ENCODE measurements at regions not wholly inside any gene's neighbourhood (a gene's known extent, or its start where the extent isn't known, plus 50 kb on each side); places are given as distances from the start of the nearest gene placed in this dataset.

DNA sequence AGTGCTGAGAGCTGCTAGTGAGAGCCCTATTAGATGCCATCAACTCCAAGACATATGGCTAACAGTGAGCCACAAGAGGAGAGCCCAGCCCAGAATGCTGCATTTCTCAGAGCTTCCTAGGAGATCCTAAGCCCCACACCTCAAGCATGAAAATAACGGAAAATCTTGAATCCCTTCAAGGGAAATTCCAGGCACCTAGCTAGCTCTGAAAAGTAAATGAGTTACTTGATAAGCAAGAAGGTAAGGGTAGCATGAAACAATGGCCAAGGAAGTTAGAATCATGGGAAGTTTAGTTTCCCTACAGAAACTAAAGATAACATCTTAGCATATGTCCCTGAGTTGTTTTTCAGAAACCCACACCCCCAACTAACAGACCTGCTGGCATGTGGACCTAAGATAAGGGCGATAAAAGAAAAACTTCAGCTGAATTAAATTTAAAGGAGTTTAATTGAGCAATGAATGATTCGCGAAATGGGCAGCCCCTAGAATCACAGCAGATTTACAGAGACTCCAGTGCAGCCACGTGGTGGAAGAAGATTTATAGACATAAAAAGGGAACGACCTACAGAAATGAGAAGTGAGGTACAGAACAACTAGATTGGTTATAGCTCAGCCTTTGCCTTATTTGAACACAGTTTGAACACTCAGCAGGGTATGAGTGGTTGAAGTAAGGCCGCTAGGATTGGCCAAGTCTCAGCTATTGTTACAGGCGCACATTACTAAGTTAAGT is 301.3 kb upstream of the DACH1 start:
- H3K36me3 ChIP-seq (ENCODE audit: control insufficient read depth in 1 of 2, insufficient read depth in 2 of 2, low read length in 2 of 2): no peaks in the 10 kb centered on the region
- no peak overlapping the region for H3K9ac ChIP-seq (ENCODE audit: low read depth in 1 of 2, low read length in 2 of 2)
- H3K4me1 ChIP-seq (ENCODE audit: control insufficient read depth in 1 of 2, insufficient read depth in 2 of 2, low read length in 2 of 2): no peaks in the 10 kb centered on the region
- H3K4me3 ChIP-seq (ENCODE audit: low read depth in 1 of 2, low read length in 2 of 2): no peak overlapping the region
- H3K27ac ChIP-seq (ENCODE audit: low read depth, low read length): no peak overlapping the region
- no peaks in the 10 kb centered on the region for H3K9me3 ChIP-seq (ENCODE audit: control insufficient read depth in 1 of 2, low read length in 2 of 2)
- no peaks in the 10 kb centered on the region for H3K27me3 ChIP-seq (ENCODE audit: control insufficient read depth in 1 of 2, insufficient read depth in 2 of 2, low read length in 2 of 2)

- Histone ChIP-seq H3K27ac (ENCODE audit: low read depth, low read length) (no peak overlapping the region), H3K27me3 (ENCODE audit: control insufficient read depth in 1 of 2, insufficient read depth in 2 of 2, low read length in 2 of 2) (no peaks in the 10 kb centered on the region), H3K9me3 (ENCODE audit: control insufficient read depth in 1 of 2, low read length in 2 of 2) (no peaks in the 10 kb centered on the region), H3K4me1 (ENCODE audit: control insufficient read depth in 1 of 2, insufficient read depth in 2 of 2, low read length in 2 of 2) (no peaks in the 10 kb centered on the region), H3K36me3 (ENCODE audit: control insufficient read depth in 1 of 2, insufficient read depth in 2 of 2, low read length in 2 of 2) (no peaks in the 10 kb centered on the region), H3K9ac (ENCODE audit: low read depth in 1 of 2, low read length in 2 of 2) (no peak overlapping the region), H3K4me3 (ENCODE audit: low read depth in 1 of 2, low read length in 2 of 2) (no peak overlapping the region)
Measured at GRCh38 chr13:72166102-72166650, 299.2 kb upstream of the DACH1 start.

- Histone ChIP-seq H3K9me3 (ENCODE audit: control insufficient read depth in 1 of 2, low read length in 2 of 2) (no peaks in the 10 kb centered on the region), H3K27me3 (ENCODE audit: control insufficient read depth in 1 of 2, insufficient read depth in 2 of 2, low read length in 2 of 2) (no peaks in the 10 kb centered on the region), H3K36me3 (ENCODE audit: control insufficient read depth in 1 of 2, insufficient read depth in 2 of 2, low read length in 2 of 2) (no peaks in the 10 kb centered on the region), H3K4me3 (ENCODE audit: low read depth in 1 of 2, low read length in 2 of 2) (no peak overlapping the region), H3K9ac (ENCODE audit: low read depth in 1 of 2, low read length in 2 of 2) (no peak overlapping the region), H3K4me1 (ENCODE audit: control insufficient read depth in 1 of 2, insufficient read depth in 2 of 2, low read length in 2 of 2) (no peaks in the 10 kb centered on the region), H3K27ac (ENCODE audit: low read depth, low read length) (no peak overlapping the region)
Measured at GRCh38 chr13:72165276-72165675, 298.3 kb upstream of the DACH1 start.

DNA sequence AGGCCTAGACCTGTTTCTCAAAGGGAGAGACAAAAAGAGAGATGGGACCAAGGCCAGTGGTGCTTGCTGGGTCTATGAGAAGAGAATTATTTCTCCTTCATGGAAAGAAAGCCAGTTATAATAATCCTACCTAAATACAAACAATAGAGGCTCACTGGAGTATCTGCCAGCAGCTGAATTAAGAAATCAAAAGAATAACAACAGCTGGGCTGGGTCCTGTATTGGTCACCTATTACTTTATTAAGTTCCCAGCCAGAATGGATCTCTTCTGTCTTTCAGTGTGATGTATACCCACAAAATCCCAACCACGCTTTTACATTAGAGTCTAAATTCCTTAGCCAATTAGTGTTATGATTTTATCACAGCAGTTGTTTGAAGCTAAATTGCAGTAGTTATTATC is 297.8 kb upstream of the DACH1 start:
- no peaks in the 10 kb centered on the region for H3K27me3 ChIP-seq (ENCODE audit: control insufficient read depth in 1 of 2, insufficient read depth in 2 of 2, low read length in 2 of 2)
- no peaks in the 10 kb centered on the region for H3K4me1 ChIP-seq (ENCODE audit: control insufficient read depth in 1 of 2, insufficient read depth in 2 of 2, low read length in 2 of 2)
- no peaks in the 10 kb centered on the region for H3K36me3 ChIP-seq (ENCODE audit: control insufficient read depth in 1 of 2, insufficient read depth in 2 of 2, low read length in 2 of 2)
- H3K9me3 ChIP-seq (ENCODE audit: control insufficient read depth in 1 of 2, low read length in 2 of 2): no peaks in the 10 kb centered on the region
- H3K27ac ChIP-seq (ENCODE audit: low read depth, low read length): no peak overlapping the region
- no peak overlapping the region for H3K9ac ChIP-seq (ENCODE audit: low read depth in 1 of 2, low read length in 2 of 2)
- H3K4me3 ChIP-seq (ENCODE audit: low read depth in 1 of 2, low read length in 2 of 2): no peak overlapping the region

DNA sequence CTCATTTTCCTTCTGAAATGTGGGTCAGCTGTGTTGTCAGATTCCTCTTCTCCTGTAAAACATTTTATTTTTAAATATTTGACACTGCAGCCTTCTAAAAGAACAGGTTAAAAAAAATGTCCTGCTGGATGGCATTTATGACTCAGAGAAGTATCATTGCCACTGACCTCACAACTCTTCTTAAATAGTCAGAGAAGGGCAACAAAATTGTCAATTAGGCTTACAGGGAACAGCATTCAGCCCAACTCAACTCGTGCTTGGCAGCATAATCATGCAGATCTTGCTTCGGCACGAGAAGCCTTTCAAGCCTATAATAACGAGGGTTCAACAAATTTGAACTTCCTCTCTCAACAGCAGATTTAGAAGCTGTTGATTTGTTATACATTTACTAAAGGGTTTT is 296.7 kb upstream of the DACH1 start:
- Histone ChIP-seq H3K4me1 (ENCODE audit: control insufficient read depth in 1 of 2, insufficient read depth in 2 of 2, low read length in 2 of 2) (no peaks in the 10 kb centered on the region), H3K4me3 (ENCODE audit: low read depth in 1 of 2, low read length in 2 of 2) (no peak overlapping the region)

GRCh38 chr13:72160977-72161376 is 294.0 kb upstream of the DACH1 start:
- Histone ChIP-seq H3K9ac (ENCODE audit: low read depth in 1 of 2, low read length in 2 of 2) (no peak overlapping the region), H3K27ac (ENCODE audit: low read depth, low read length) (no peak overlapping the region), H3K27me3 (ENCODE audit: control insufficient read depth in 1 of 2, insufficient read depth in 2 of 2, low read length in 2 of 2) (no peaks in the 10 kb centered on the region), H3K36me3 (ENCODE audit: control insufficient read depth in 1 of 2, insufficient read depth in 2 of 2, low read length in 2 of 2) (no peaks in the 10 kb centered on the region), H3K9me3 (ENCODE audit: control insufficient read depth in 1 of 2, low read length in 2 of 2) (no peaks in the 10 kb centered on the region), H3K4me1 (ENCODE audit: control insufficient read depth in 1 of 2, insufficient read depth in 2 of 2, low read length in 2 of 2) (no peaks in the 10 kb centered on the region), H3K4me3 (ENCODE audit: low read depth in 1 of 2, low read length in 2 of 2) (no peak overlapping the region)

More for the DNA sequence above, 296.7 kb upstream of the DACH1 start:
- Histone ChIP-seq H3K9me3 (ENCODE audit: control insufficient read depth in 1 of 2, low read length in 2 of 2) (no peaks in the 10 kb centered on the region), H3K9ac (ENCODE audit: low read depth in 1 of 2, low read length in 2 of 2) (no peak overlapping the region), H3K36me3 (ENCODE audit: control insufficient read depth in 1 of 2, insufficient read depth in 2 of 2, low read length in 2 of 2) (no peaks in the 10 kb centered on the region), H3K27me3 (ENCODE audit: control insufficient read depth in 1 of 2, insufficient read depth in 2 of 2, low read length in 2 of 2) (no peaks in the 10 kb centered on the region), H3K27ac (ENCODE audit: low read depth, low read length) (no peak overlapping the region)

DNA sequence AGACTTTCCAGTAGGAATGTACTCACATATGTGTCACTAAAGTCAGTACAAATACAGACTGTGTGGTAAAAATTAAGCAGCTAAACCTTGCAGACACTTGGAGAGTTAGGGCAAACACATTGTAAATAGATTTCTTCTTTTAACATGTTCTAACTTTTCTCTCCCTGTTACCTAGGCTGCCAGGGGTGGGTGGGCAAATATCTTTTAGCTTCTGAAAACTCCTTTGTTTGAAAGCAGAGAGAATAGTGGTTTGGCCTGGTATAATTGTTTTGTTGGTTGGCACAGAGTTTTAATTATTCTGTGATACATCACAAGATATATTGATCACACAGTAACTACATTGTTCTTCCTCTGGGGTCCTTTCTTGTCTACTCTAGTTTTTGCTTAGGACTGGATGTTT is 289.8 kb upstream of the DACH1 start:
- H3K27me3 ChIP-seq (ENCODE audit: control insufficient read depth in 1 of 2, insufficient read depth in 2 of 2, low read length in 2 of 2): no peaks in the 10 kb centered on the region
- H3K27ac ChIP-seq (ENCODE audit: low read depth, low read length): no peak overlapping the region
- no peaks in the 10 kb centered on the region for H3K4me1 ChIP-seq (ENCODE audit: control insufficient read depth in 1 of 2, insufficient read depth in 2 of 2, low read length in 2 of 2)
- H3K4me3 ChIP-seq (ENCODE audit: low read depth in 1 of 2, low read length in 2 of 2): no peak overlapping the region
- no peak overlapping the region for H3K9ac ChIP-seq (ENCODE audit: low read depth in 1 of 2, low read length in 2 of 2)
- no peaks in the 10 kb centered on the region for H3K9me3 ChIP-seq (ENCODE audit: control insufficient read depth in 1 of 2, low read length in 2 of 2)
- no peaks in the 10 kb centered on the region for H3K36me3 ChIP-seq (ENCODE audit: control insufficient read depth in 1 of 2, insufficient read depth in 2 of 2, low read length in 2 of 2)

- H3K9ac ChIP-seq (ENCODE audit: low read depth in 1 of 2, low read length in 2 of 2): no peak overlapping the region
Measured at GRCh38 chr13:72153272-72153671, 286.3 kb upstream of the DACH1 start.

GRCh38 chr13:72151241-72151640 is 284.2 kb upstream of the DACH1 start:
- Histone ChIP-seq H3K9me3 (ENCODE audit: control insufficient read depth in 1 of 2, low read length in 2 of 2) (no peaks in the 10 kb centered on the region), H3K9ac (ENCODE audit: low read depth in 1 of 2, low read length in 2 of 2) (no peak overlapping the region), H3K4me3 (ENCODE audit: low read depth in 1 of 2, low read length in 2 of 2) (no peak overlapping the region), H3K36me3 (ENCODE audit: control insufficient read depth in 1 of 2, insufficient read depth in 2 of 2, low read length in 2 of 2) (no peaks in the 10 kb centered on the region), H3K4me1 (ENCODE audit: control insufficient read depth in 1 of 2, insufficient read depth in 2 of 2, low read length in 2 of 2) (no peaks in the 10 kb centered on the region), H3K27me3 (ENCODE audit: control insufficient read depth in 1 of 2, insufficient read depth in 2 of 2, low read length in 2 of 2) (no peaks in the 10 kb centered on the region), H3K27ac (ENCODE audit: low read depth, low read length) (no peak overlapping the region)

More at GRCh38 chr13:72153272-72153671, 286.3 kb upstream of the DACH1 start:
- H3K36me3 ChIP-seq (ENCODE audit: control insufficient read depth in 1 of 2, insufficient read depth in 2 of 2, low read length in 2 of 2): no peaks in the 10 kb centered on the region
- H3K4me1 ChIP-seq (ENCODE audit: control insufficient read depth in 1 of 2, insufficient read depth in 2 of 2, low read length in 2 of 2): no peaks in the 10 kb centered on the region
- no peaks in the 10 kb centered on the region for H3K9me3 ChIP-seq (ENCODE audit: control insufficient read depth in 1 of 2, low read length in 2 of 2)
- no peaks in the 10 kb centered on the region for H3K27me3 ChIP-seq (ENCODE audit: control insufficient read depth in 1 of 2, insufficient read depth in 2 of 2, low read length in 2 of 2)
- H3K27ac ChIP-seq (ENCODE audit: low read depth, low read length): no peak overlapping the region
- H3K4me3 ChIP-seq (ENCODE audit: low read depth in 1 of 2, low read length in 2 of 2): no peak overlapping the region

DNA sequence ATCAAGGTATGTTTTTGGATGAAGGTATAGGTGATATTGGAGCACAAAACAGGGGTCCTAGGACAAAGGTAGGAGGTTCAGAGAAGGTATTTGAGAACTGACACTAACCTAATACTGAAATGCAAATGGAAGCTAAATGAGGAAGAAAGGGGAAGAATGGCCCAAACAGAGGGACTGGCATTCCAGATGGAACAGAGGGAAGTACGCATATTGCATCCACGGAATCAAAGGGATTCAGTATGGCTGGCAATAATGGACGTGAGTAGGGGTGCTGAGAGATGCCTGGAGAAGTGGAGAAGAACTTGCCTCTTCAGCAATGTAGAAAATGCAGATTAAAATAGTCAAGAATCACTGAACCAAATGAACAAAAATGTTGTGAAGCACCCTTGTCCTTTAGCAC is 283.5 kb upstream of the DACH1 start:
- no peaks in the 10 kb centered on the region for H3K4me1 ChIP-seq (ENCODE audit: control insufficient read depth in 1 of 2, insufficient read depth in 2 of 2, low read length in 2 of 2)
- H3K36me3 ChIP-seq (ENCODE audit: control insufficient read depth in 1 of 2, insufficient read depth in 2 of 2, low read length in 2 of 2): no peaks in the 10 kb centered on the region
- H3K27ac ChIP-seq (ENCODE audit: low read depth, low read length): no peak overlapping the region
- no peaks in the 10 kb centered on the region for H3K27me3 ChIP-seq (ENCODE audit: control insufficient read depth in 1 of 2, insufficient read depth in 2 of 2, low read length in 2 of 2)
- no peak overlapping the region for H3K4me3 ChIP-seq (ENCODE audit: low read depth in 1 of 2, low read length in 2 of 2)
- no peak overlapping the region for H3K9ac ChIP-seq (ENCODE audit: low read depth in 1 of 2, low read length in 2 of 2)
- H3K9me3 ChIP-seq (ENCODE audit: control insufficient read depth in 1 of 2, low read length in 2 of 2): no peaks in the 10 kb centered on the region

Measured in duodenal mucosa (tissue), 2 donors.